ENCODE measurements at regions not wholly inside any gene's neighbourhood (a gene's known extent, or its start where the extent isn't known, plus 50 kb on each side); places are given as distances from the start of the nearest gene placed in this dataset.

DNA sequence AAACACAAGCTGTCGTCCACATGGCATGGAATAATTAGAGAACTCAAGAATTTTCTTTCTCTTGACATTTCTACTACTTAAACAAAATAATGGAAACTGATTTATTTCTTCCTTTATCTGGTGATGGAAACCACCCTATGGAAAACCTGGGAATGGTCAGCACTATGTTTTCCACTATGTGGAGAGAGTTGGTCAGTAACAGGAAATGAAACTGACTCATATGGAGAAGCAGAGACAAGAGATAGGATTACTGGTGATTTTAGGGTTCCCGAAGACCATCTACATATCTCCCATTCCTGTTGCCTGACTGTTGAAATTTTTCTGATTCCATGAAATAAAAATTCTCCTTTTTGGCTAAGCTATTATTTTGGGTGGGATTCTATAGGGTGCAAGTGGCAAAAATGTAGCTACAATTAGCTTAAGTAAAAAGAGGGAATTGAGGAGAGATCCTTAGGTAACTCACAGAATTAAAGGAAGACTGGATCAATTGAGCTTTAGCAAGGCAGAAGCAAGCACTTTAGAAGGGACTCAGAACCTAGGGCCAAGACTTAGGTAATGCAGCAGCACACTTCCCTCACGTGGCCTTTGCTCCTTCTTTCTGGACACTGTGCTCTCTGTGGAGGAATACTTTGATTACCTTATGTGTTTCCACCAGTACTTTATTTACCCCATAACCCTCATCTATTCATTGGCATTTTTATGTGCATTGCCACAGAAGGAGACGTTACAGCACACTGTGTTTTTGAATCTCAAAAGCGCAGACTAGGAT lies 89.6 kb downstream of the LEPR start:
- Histone ChIP-seq H3K9me3 (ENCODE audit: low read depth, low read length, poor library complexity, severe bottlenecking) (no peaks in the 10 kb centered on the region), H3K36me3 (ENCODE audit: insufficient read depth, low read length, poor library complexity, severe bottlenecking) (no peaks in the 10 kb centered on the region), H3K27me3 (replicated peaks; ENCODE audit: insufficient read depth, low read depth, low read length, poor library complexity) (no peaks in the 10 kb centered on the region), H3K4me1 (ENCODE audit: insufficient read depth, low read length, poor library complexity, severe bottlenecking) (no peaks in the 10 kb centered on the region), H3K27ac (ENCODE audit: low read depth, low read length, poor library complexity, severe bottlenecking) (no peak overlapping the region), H3K4me3 (ENCODE audit: low read depth, low read length, poor library complexity, severe bottlenecking) (no peak overlapping the region)
- no peak for DNase-seq (ENCODE audit: low spot score)
- TF ChIP-seq CTCF (conservative IDR thresholded peaks at IDR 0.05; ENCODE audit: low read depth, low read length) (no peak), EZH2 (IDR thresholded peaks at IDR 0.05; ENCODE audit: borderline replicate concordance, low read depth, low read length, poor library complexity, severe bottlenecking) (no peak)
- POLR2A ChIA-PET (ENCODE audit: low non-redundant PET): no interaction called here
- intact Hi-C loops (cut with micrococcal nuclease; ENCODE audit: unreplicated experiment): no loop called here
- CTCF ChIA-PET: no interaction called here
- BruUV-seq (replicated peaks): no TSS peak

DNA sequence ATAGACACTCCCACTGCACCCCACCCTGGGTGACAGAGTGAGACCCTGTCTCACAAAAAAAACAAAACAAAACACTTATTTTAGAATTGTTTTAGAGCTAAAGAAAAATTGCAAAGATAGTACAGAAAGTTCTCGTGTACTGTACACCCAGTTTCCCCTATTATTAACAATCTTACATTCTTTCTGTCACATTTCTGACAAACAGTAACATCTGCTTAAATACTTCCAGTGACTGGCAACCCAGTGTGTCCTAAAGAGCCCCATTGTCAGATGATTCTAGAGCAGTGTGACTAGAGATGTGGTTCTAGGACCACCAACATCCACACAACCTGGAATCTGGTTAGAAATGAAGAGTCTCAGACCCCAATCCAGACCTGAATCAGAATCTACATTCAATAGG lies 90.5 kb downstream of the LEPR start:
- no peaks in the 10 kb centered on the region for H3K27me3 ChIP-seq (replicated peaks; ENCODE audit: insufficient read depth, low read depth, low read length, poor library complexity)
- ChIA-PET CTCF (no interaction called here), POLR2A (ENCODE audit: low non-redundant PET) (no interaction called here)
- no peak overlapping the region for H3K27ac ChIP-seq (ENCODE audit: low read depth, low read length, poor library complexity, severe bottlenecking)
- no peaks in the 10 kb centered on the region for H3K36me3 ChIP-seq (ENCODE audit: insufficient read depth, low read length, poor library complexity, severe bottlenecking)
- no peak overlapping the region for H3K4me3 ChIP-seq (ENCODE audit: low read depth, low read length, poor library complexity, severe bottlenecking)
- no peaks in the 10 kb centered on the region for H3K4me1 ChIP-seq (ENCODE audit: insufficient read depth, low read length, poor library complexity, severe bottlenecking)
- DNase-seq (ENCODE audit: low spot score): no peak
- TF ChIP-seq CTCF (conservative IDR thresholded peaks at IDR 0.05; ENCODE audit: low read depth, low read length): no peak
- no peak for TF ChIP-seq EZH2 (IDR thresholded peaks at IDR 0.05; ENCODE audit: borderline replicate concordance, low read depth, low read length, poor library complexity, severe bottlenecking)
- intact Hi-C loops (cut with micrococcal nuclease; ENCODE audit: unreplicated experiment): no loop called here
- BruUV-seq (replicated peaks): no TSS peak
- no peaks in the 10 kb centered on the region for H3K9me3 ChIP-seq (ENCODE audit: low read depth, low read length, poor library complexity, severe bottlenecking)

DNA sequence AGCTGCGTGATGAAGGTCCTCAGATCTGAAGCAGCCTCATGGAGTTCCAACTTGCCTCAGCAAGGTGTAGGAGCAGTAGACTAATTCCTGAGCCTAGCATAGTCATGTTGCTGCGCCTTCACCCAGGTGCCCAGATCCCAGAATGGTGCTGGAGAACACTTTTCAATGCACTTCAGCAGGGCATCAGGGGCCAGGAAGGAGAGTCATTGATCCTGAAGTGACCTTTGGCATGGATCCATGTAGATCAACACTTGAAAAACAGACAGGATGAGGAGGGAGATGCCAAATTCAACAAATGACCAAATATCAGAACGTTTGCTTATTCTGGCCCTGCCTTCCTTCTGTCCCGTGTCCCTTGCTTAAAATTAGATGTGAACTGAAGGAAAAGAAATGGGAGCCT lies 91.9 kb downstream of the LEPR start:
- no peak for TF ChIP-seq EZH2 (IDR thresholded peaks at IDR 0.05; ENCODE audit: borderline replicate concordance, low read depth, low read length, poor library complexity, severe bottlenecking)
- TF ChIP-seq CTCF (conservative IDR thresholded peaks at IDR 0.05; ENCODE audit: low read depth, low read length): no peak
- ChIA-PET POLR2A (ENCODE audit: low non-redundant PET) (no interaction called here), CTCF (no interaction called here)
- no peaks in the 10 kb centered on the region for H3K4me1 ChIP-seq (ENCODE audit: insufficient read depth, low read length, poor library complexity, severe bottlenecking)
- BruUV-seq (replicated peaks): no TSS peak
- no peak overlapping the region for H3K4me3 ChIP-seq (ENCODE audit: low read depth, low read length, poor library complexity, severe bottlenecking)
- no peaks in the 10 kb centered on the region for H3K36me3 ChIP-seq (ENCODE audit: insufficient read depth, low read length, poor library complexity, severe bottlenecking)
- H3K27ac ChIP-seq (ENCODE audit: low read depth, low read length, poor library complexity, severe bottlenecking): no peak overlapping the region
- intact Hi-C loops (cut with micrococcal nuclease; ENCODE audit: unreplicated experiment): no loop called here
- no peaks in the 10 kb centered on the region for H3K9me3 ChIP-seq (ENCODE audit: low read depth, low read length, poor library complexity, severe bottlenecking)
- DNase-seq (ENCODE audit: low spot score): no peak
- H3K27me3 ChIP-seq (replicated peaks; ENCODE audit: insufficient read depth, low read depth, low read length, poor library complexity): no peaks in the 10 kb centered on the region

Measured in A673 (cell line).